ENCODE measurements at regions not wholly inside any gene's neighbourhood (a gene's known extent, or its start where the extent isn't known, plus 50 kb on each side); places are given as distances from the start of the nearest gene placed in this dataset.

- TF ChIP-seq CTCF (IDR thresholded peaks at IDR 0.05; ENCODE audit: low read depth, low read length, poor library complexity, severe bottlenecking) (no peak), EZH2phosphoT487 (IDR thresholded peaks at IDR 0.05; ENCODE audit: borderline replicate concordance, low read length) (no peak)
Measured at GRCh38 chr2:11024259-11024645, 112.5 kb downstream of the KCNF1 start.
